ENCODE measurements at regions not wholly inside any gene's neighbourhood (a gene's known extent, or its start where the extent isn't known, plus 50 kb on each side); places are given as distances from the start of the nearest gene placed in this dataset.
A peak's percentile ranks its signal among the peaks of the same experiment; 100 is the strongest.

DNA sequence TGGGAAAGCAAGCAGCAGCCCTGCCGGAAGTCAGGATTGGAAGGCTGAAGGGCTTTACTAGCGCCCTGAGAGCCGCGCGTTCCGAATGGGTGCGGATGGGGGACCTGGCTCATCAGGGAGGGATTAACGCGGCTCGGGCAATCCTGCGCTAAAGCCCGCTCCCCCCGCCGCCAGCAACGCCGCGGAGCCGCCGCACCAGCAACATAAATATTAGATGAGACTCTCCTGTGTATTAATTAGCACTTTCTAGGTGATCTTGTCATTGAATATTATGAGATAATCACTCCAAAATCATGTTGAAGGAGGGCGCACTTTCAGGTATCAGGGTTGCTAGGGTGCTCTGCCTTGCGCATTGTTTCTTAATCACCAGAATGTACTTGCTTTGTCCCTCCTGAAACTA lies 357.2 kb upstream of the FAM241A start:
- no peak for DNase-seq
- in situ Hi-C loops (cut with HindIII; ENCODE audit: low pct_ligation_motif_present, low pct_unique_long_range_greater_than_20kb, low sequenced_read_pairs), result no loop called here

DNA sequence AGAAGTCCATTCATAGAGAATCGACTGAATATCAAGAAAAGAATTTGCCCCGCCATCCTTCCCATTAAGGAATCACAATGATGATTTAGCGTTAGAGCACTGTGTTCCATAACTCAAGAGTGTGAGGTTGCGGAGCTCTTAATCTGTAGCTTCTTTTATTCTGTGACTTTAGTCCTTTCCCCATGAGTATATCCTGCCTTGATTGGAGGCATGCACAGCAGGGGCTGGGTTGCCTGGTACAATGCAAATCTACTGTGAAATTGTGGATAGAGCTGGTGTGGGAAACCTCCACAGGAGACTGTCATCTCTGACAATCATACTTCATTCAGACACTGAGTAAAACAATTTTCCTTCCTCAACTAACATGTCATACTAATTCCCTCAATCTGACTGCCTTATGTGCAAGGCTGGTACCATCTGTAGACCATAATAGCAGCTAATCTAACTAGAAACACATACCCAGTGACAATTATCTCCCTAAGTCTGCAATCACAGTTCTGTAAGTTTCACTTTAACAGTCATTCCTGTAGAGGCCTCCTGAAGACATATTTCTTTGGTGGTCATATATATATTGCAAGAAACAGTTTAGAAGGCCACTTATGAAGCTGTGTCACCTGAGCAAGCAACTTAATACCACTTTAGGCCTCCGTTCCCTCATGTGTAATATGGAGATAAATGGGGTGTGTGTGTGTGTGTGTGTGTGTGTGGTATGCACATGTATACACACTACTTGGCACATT lies 355.2 kb upstream of the FAM241A start:
- DNase-seq, result no peak
- in situ Hi-C loops (cut with HindIII; ENCODE audit: low pct_ligation_motif_present, low pct_unique_long_range_greater_than_20kb, low sequenced_read_pairs), result no loop called here

DNA sequence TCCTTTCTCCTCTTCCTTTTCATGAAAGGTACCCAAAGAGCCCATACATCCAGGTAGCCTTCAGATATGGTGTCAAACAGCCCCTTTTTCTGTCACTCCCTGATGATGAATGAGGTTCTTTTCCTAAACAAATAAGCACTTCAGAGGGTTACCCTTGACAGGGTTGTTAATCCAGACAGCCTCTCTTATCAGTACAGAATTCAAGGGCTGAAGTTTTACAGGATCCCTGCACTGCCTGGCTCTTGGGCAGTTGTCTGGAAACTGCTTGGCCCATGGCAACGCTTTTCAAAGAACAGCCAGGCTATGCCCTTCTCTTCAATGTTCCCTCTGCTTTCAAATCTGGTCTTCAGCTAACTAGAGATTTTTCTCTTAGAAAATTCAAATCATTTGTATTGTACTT lies 352.6 kb upstream of the FAM241A start:
- in situ Hi-C loops (cut with HindIII; ENCODE audit: low pct_ligation_motif_present, low pct_unique_long_range_greater_than_20kb, low sequenced_read_pairs), result no loop called here
- no peak for DNase-seq

DNA sequence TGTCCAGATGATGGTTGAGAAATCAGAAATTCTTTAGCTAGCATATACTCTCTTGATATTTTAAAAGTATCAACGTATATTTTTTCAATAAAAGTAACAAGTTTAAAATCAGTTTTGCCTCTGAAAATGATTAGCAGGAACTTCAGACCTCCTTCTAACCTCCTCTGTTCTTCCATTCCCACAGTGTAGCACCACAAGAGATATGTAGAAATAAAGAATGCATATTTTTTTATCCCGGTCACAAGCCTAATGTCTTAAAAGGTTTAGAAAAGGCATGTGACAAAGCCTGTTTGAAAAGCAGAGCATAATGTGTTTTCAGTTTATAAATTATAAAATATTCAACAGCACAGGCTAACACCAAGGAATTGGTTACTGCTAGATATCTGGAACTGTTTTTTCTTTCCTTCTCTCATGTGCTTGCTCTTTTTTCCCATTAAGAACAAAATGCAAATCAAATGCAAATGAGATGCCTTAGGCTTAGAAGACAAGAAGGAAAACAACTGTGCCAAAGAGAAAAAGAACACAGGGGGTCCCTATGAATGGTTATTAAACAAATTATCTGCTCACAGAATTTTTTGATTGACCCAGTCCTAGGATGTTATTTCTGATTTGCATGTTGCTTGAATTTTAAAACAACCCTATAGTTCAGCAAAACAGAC lies 351.7 kb upstream of the FAM241A start:
- in situ Hi-C loops (cut with HindIII; ENCODE audit: low pct_ligation_motif_present, low pct_unique_long_range_greater_than_20kb, low sequenced_read_pairs), result no loop called here
- no peak for DNase-seq

DNA sequence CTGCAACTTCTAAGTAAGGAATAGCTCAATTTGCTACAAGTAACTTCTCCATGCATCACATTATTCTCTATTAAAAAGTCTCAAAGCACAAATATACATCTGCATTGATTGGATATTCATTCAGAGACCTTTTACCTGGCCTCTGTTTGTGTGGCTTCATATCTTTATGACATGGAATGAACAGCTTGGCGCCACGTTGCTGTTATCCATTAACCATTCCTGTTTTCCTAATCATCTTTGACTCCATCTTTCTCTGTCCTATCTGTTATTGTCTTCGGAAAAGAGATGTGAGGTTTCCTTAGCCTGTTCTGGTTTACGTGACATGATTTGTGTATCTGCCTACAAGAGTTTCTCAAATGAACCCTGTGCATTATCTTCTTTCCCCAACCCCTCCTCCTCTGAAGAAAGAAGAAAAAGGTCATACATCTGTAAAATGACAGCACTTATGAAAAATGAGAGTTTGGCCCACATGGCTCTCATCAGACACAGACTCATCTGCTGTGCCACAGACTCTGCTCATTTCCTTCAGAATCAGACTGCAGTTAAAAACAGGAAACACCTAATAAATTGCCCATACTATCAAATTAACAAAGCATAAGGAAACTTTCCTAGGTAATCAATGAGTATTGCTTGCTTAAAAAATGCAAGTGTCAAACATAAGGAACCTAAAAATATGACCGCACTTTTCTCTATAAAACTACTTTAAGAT lies 347.6 kb upstream of the FAM241A start:
- in situ Hi-C loops (cut with HindIII; ENCODE audit: low pct_ligation_motif_present, low pct_unique_long_range_greater_than_20kb, low sequenced_read_pairs), result no loop called here
- no peak for DNase-seq

DNA sequence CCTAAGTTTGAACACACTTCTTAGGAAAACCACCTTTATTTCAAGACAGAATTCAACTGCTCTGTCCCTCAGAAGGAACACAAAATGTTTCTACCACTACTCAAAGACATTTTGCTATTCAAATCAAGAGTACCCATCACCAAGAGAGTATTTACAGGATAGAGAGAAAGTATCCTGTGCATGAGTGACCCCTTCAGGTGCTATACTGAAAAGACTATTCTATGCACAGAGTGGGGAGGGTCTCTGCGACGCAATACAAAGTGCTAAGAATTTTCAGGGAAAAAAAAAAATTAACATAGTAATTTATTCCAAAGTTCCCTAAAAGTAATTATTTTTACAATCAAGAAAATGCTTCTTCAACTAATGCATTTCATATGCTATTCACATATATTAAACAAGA lies 346.4 kb upstream of the FAM241A start:
- DNase-seq, result no peak
- in situ Hi-C loops (cut with HindIII; ENCODE audit: low pct_ligation_motif_present, low pct_unique_long_range_greater_than_20kb, low sequenced_read_pairs), result no loop called here

DNA sequence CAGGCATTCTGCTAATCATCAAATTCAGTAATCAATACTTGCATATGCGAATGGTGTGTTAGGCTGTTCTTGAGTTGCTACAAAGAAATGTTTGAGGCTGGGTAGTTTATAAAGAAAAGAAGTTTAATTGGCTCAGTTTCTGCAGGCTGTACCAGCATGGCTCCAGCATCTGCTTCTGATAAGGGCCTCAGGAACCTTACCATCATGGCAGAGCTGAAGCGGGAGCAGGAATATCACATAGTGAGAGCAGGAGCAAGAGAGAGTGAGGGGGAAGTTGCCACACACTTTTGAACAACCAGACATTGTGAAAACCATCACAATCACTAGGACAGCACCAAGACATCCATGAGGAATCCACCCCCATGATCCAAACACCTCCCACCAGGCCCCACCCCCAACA lies 344.7 kb upstream of the FAM241A start:
- DNase-seq, result no peak
- in situ Hi-C loops (cut with HindIII; ENCODE audit: low pct_ligation_motif_present, low pct_unique_long_range_greater_than_20kb, low sequenced_read_pairs), result no loop called here

DNA sequence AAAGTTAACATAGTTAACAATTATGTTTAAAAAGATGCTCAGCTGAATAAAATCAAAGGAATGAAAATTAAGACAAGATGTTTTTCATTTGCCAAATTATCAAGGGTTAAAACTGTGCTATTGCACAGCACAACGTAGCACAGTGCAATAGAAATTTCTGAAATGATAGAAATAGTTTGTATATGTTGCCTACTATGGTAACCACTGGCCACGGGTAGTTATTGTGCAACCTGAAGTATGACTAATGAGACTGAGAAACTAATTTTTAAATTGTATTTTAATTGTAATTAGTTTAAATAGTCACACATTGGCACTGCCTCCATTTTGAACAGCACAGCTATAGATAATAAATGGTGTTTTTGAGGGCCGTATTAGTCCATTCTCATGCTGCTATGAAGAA lies 343.1 kb upstream of the FAM241A start:
- in situ Hi-C loops (cut with HindIII; ENCODE audit: low pct_ligation_motif_present, low pct_unique_long_range_greater_than_20kb, low sequenced_read_pairs), result no loop called here
- DNase-seq, result no peak

DNA sequence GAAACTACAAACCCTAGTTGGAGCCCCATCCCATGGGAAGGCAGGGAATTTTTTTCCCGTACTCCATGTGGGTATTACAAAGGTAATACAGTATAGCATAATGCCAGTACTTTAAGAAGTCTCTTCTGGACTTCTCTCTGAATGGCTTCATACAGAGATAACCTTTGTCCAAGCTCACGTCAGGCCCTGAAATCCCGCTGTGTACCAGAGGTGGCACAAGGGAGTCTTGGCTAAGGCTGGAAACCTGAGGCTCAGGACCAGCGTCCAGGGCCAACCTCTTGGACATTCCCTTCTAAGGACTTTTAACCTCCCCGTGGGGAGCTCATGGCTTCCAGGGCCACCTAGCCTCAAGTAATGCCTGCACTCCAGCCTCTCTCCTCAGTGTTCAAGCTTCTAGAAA lies 338.9 kb upstream of the FAM241A start:
- in situ Hi-C loops (cut with HindIII; ENCODE audit: low pct_ligation_motif_present, low pct_unique_long_range_greater_than_20kb, low sequenced_read_pairs), result no loop called here
- peak; percentile 26 for DNase-seq

DNA sequence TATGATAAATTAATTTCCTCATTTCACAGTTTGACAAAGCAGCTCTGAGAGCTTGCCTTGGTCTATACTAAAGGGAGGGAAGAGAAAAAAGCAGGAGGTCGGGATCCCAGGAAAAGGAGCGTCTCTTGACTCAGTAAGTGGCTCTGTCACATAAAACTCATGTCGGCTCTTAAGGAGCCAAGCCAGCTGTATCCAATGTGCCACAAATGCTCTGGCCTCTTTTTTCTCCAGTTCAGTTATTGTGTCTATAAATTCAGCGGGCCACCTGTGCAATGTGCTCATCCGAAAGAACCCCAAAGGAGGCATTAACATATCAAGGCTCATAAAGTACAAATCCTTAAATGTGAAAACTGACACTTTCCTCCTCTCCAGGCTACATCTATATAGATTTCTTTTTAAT lies 337.7 kb upstream of the FAM241A start:
- no peak for DNase-seq

DNA sequence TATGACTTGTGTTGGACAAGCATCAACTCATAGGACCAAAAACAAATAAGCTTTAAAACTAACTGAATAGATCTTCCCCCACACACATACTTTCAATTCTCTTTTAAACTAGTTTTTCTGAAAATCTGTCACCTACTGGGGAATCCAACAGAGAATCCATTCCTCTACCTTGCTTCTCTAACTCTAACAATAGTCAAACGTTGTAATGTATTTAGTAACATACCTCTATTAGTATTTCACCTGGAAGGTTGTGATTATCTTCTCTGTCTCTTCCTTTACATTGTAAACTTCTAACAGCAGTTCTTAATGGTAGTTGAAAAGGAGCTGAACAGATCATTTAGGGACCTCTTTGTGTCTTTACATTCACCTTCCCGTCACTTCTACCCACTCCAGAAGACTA lies 337.1 kb upstream of the FAM241A start:
- in situ Hi-C loops (cut with HindIII; ENCODE audit: low pct_ligation_motif_present, low pct_unique_long_range_greater_than_20kb, low sequenced_read_pairs), result no loop called here
- DNase-seq, result no peak

More for the DNA sequence above, 337.7 kb upstream of the FAM241A start:
- in situ Hi-C loops (cut with HindIII; ENCODE audit: low pct_ligation_motif_present, low pct_unique_long_range_greater_than_20kb, low sequenced_read_pairs), result no loop called here

DNA sequence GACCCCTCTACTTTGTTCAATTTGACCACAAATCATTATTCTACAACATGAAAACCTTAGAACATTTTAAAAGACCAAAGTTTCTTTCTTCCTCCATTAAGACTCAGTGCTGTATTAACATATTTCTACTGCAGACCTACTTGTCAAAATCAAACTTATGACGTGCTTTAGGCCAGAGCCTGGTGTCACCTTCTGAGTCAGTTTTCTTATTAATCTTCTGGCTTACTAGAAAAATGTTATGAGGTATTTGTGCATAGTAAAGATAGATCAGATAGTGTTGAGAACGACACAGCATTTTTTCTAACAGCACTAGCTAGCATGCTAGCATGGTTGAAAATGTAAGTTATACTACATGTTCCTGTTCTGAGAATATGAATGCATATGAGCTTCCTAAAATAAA lies 333.6 kb upstream of the FAM241A start:
- in situ Hi-C loops (cut with HindIII; ENCODE audit: low pct_ligation_motif_present, low pct_unique_long_range_greater_than_20kb, low sequenced_read_pairs), result no loop called here
- no peak for DNase-seq

DNA sequence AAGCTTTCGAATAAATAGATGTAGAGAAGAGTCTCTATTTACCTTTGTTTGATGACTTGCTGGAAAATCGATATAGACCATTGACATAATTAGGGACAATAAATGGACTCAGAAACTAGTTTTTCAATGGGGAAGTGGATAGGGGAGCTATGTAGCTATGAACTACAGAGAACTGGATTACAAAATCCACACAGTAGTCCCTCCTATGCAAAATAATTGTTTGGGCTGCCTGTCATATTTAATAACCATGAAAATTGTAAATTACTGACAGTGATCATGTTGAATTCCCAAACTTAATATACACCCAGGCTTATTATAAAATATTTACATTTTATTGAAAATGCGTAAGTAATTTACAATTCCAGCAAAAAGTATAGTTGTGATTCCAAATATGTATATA lies 333.1 kb upstream of the FAM241A start:
- in situ Hi-C loops (cut with HindIII; ENCODE audit: low pct_ligation_motif_present, low pct_unique_long_range_greater_than_20kb, low sequenced_read_pairs), result no loop called here
- no peak for DNase-seq

DNA sequence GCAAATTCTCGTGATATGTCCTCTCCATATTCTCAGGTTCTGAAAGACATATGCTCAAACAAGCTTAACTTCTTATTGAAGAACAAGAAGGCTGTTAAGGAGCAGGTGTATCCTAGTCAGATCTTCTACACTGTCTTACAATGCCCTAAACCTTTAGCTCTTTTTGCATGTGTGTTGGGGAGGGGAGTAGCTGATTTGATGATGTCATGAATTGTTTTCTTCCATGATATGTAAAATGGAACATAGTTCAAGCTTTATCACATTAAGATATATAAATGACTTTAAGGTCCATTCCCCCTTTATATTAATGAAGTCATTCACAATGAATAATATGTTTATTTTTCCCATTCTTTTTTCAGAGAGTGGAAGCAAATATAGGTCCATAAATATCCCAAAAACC lies 332.5 kb upstream of the FAM241A start:
- no peak for DNase-seq
- in situ Hi-C loops (cut with HindIII; ENCODE audit: low pct_ligation_motif_present, low pct_unique_long_range_greater_than_20kb, low sequenced_read_pairs), result no loop called here

DNA sequence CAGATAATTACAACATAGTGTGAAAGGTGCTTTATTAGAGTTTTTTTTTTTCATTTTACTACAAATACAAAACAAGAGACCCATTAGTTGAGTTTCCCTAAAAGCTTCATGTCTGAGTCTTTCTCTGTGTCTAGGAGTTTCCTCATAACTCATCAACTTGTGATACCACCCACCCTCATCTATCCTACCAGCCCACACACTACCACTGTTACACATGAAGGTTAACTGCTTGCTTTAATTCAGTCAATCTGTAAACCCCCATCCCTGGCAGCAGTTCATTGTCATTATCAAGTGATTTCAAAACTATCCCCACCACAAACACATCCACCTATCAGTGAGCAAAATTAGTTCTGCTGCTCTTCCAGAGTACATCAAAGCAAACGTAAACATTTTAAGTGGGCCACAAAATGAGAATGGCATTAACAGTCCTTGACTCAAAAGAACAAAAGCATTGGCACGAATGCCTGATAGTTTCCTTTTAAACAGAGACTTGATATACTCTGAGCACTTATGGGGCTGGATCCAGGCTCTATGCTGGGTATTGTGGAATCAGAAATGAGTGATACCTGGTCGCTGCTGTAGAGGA lies 331.6 kb upstream of the FAM241A start:
- in situ Hi-C loops (cut with HindIII; ENCODE audit: low pct_ligation_motif_present, low pct_unique_long_range_greater_than_20kb, low sequenced_read_pairs), result no loop called here

DNA sequence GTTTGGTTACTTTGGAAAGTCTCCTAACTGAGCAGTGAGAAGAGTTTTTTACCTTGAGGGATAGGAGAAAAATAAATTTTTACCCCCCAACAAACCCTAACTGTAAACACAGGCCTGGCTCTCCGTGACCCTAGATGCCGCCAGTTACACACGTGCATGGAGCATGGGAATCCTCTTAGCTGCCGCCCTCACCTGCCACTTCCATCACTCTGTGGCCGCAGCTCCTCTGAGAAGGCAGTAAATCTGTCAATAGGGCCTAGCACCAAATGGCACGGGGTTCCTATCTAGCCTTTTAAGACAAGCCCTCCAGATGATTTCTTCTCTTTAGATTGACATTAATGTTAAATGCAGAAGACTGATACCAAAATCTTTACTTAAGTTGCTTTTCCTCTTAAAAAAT lies 330.3 kb upstream of the FAM241A start:
- no peak for DNase-seq
- in situ Hi-C loops (cut with HindIII; ENCODE audit: low pct_ligation_motif_present, low pct_unique_long_range_greater_than_20kb, low sequenced_read_pairs), result no loop called here

More for the DNA sequence above, 331.6 kb upstream of the FAM241A start:
- DNase-seq, result no peak

DNA sequence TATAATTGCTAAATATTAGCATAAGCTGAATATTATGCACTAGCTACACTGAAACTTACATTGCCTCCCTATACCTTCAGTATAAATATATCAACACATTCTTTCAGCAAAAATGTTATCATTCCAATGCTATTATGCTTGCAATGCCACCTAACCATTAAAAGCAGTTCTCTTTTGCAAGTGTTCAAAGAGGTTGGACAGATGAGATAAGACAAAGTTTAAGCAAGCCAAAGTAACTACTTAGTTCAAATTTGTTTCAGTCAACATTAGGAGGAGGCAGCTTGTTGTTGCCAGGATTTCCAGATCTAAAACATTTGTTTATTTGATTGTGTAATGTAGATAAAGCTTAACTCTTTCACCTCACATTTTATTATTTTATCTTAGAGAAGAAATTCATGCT lies 323.9 kb upstream of the FAM241A start:
- no peak for DNase-seq
- in situ Hi-C loops (cut with HindIII; ENCODE audit: low pct_ligation_motif_present, low pct_unique_long_range_greater_than_20kb, low sequenced_read_pairs), result no loop called here

DNA sequence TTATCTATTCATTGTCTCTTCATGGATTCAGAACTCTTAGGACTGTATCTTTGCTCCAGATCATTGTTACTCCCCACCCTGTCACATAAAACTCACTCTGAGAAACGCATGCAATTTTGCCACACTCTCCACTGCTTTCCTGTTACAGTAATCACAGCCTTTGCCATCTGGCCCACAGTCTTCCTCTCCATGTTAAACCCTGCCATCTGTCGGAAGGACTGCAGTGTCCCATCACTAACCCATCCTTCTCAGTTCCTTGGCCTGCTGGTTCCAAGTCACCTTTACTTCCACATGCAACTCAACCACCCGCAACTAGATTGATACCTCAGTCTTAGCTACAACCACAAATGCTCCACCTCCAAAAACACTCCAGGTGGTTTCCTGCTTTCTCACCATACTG lies 308.7 kb upstream of the FAM241A start:
- in situ Hi-C loops (cut with HindIII; ENCODE audit: low pct_ligation_motif_present, low pct_unique_long_range_greater_than_20kb, low sequenced_read_pairs), result no loop called here

DNA sequence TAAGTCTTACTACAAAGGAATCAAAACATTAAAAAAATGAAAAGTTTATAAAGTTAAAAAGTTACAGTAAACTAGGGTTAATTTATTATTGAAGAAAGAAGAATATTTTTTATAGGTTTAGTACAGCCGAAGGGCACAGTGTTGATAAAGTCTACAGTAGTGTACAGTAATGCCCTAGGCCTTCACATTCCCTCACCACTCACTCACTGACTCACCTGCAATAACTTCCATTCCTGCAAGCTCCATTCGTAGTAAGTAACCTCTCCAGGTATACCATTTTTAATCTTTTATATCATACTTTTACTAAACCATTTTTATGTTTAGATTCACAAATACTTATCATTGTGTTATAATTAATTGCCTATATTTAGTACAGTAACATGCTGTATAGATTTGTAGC lies 307.5 kb upstream of the FAM241A start:
- DNase-seq, result no peak
- in situ Hi-C loops (cut with HindIII; ENCODE audit: low pct_ligation_motif_present, low pct_unique_long_range_greater_than_20kb, low sequenced_read_pairs), result no loop called here

More for the DNA sequence above, 308.7 kb upstream of the FAM241A start:
- no peak for DNase-seq

Data from ACHN (cell line).